ENCODE measurements at regions not wholly inside any gene's neighbourhood (a gene's known extent, or its start where the extent isn't known, plus 50 kb on each side); places are given as distances from the start of the nearest gene placed in this dataset.

DNA sequence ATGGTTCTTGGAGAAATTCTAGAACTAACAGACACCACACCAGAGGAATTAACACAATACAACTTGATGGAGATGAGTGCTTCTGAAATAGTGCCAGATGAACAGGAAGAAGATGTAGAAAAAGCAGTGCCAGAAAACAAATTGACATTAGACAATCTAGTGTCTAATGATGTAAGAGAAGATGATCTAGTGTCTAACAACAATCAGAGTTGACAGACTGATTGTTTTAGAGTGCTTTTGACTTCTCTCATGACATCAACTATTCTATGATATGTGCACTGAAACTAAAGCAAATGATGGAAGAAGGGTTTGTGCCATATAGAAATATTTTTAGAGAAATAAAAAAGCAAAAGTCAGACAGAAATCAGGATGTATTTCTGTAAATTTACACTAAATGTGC lies 646.1 kb upstream of the KIF2B start:
- TF ChIP-seq, protein P1, sequence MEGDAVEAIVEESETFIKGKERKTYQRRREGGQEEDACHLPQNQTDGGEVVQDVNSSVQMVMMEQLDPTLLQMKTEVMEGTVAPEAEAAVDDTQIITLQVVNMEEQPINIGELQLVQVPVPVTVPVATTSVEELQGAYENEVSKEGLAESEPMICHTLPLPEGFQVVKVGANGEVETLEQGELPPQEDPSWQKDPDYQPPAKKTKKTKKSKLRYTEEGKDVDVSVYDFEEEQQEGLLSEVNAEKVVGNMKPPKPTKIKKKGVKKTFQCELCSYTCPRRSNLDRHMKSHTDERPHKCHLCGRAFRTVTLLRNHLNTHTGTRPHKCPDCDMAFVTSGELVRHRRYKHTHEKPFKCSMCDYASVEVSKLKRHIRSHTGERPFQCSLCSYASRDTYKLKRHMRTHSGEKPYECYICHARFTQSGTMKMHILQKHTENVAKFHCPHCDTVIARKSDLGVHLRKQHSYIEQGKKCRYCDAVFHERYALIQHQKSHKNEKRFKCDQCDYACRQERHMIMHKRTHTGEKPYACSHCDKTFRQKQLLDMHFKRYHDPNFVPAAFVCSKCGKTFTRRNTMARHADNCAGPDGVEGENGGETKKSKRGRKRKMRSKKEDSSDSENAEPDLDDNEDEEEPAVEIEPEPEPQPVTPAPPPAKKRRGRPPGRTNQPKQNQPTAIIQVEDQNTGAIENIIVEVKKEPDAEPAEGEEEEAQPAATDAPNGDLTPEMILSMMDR (conservative IDR thresholded peaks at IDR 0.05; ENCODE audit: low read depth, low read length), result no peak
- TF ChIP-seq EZH2 (IDR thresholded peaks at IDR 0.05; ENCODE audit: borderline replicate concordance, low read depth, low read length, poor library complexity, severe bottlenecking), result no peak

All from A673 (cell line).